GM04504 (cell line): ENCODE measurements at regions not wholly inside any gene's neighbourhood (a gene's known extent, or its start where the extent isn't known, plus 50 kb on each side); places are given as distances from the start of the nearest gene placed in this dataset.
A peak's percentile ranks its signal among the peaks of the same experiment; 100 is the strongest.
"Not testable (repeated sequence)": the region's sequence is repeated elsewhere in the genome, so short reads cannot be mapped to it uniquely, and the experiment has no call there.

Experiments
- DNase-seq: peaks from one replicate; pipeline ENCODE4 v3.0.0-alpha.2; 2012; ENCODE audit warnings: low read depth

DNA sequence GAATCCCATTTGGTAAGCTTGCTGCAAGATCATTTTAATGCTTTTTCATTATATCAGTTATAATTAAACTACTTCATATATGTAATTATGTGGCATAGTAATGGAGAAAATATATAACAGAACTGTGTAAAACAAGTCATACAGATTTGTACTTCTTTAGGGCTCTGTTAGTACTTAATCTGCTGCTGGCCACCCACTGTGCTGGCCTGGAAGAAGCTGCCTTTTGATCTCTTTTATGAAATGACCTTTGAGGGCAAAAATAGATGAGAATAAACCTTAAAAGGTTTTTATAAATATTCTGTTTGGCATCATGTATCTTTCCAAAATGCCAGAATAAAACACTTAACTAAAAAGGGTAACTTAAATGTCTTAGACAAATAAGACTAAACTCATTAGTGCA, 262.9 kb downstream of the ZIC1 start:
- DNase-seq, result no peak

GRCh38 chr3:147672436-147672835, 263.3 kb downstream of the ZIC1 start:
- no peak for DNase-seq

DNA sequence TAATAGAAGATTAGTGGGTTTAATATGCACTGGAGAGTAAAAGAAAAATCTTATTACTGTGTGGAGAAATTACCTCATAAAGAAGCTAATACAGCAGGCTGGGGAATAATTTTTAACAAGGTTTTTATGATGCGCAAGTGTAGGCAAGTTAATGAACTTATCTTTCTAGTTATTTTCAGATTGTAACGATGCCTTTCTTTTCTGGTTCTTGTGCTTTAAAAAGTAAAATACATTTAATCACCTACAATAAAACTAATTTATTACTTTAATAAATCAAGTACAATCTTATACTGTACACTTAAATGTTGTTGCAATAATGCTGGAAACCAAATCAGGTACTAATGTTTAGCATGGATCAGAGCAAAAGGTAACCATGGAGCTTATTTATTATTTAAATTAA, 266.6 kb downstream of the ZIC1 start:
- no peak for DNase-seq

GRCh38 chr3:147680837-147681483, 271.8 kb downstream of the ZIC1 start:
- no peak for DNase-seq

GRCh38 chr3:147688868-147689267, 279.7 kb downstream of the ZIC1 start:
- no peak for DNase-seq

DNA sequence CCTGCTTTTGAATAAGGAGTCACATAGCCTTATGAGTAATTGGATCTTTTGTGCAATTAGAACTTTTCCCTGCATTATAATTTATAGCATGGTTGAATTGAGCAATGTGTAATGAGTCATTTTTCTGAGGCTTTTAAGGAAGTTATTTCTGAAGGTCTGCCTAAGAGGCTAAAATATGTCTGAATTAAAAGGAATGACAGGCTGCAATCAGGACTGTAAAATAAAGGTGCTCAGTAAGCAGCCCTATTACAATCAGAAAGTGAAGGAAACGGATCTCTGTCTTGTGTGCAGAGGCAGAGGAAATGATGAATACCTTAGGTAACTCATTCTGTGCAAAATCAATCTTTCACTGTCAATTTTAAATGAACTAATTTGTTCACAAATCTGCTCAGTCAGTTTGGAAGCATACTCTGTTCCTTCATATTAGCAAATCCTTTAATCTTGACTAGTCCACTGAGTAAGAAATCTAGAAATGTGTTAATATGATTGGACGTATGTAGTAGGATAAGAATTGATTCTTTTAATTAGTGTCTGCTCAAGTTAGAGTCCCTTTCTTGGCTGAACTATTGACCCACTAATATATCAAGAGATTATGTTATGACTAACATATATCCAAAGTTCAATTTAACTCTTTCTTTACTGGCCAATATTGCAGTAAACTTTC, 290.1 kb downstream of the ZIC1 start:
- peak; percentile 51 for DNase-seq

- DNase-seq, result peak; percentile 35
Measured at GRCh38 chr3:147701195-147701594, 292.0 kb downstream of the ZIC1 start.

- no peak for DNase-seq
Measured at GRCh38 chr3:147702509-147702908, 293.3 kb downstream of the ZIC1 start.

GRCh38 chr3:147705651-147706051, 296.5 kb downstream of the ZIC1 start:
- no peak for DNase-seq

DNA sequence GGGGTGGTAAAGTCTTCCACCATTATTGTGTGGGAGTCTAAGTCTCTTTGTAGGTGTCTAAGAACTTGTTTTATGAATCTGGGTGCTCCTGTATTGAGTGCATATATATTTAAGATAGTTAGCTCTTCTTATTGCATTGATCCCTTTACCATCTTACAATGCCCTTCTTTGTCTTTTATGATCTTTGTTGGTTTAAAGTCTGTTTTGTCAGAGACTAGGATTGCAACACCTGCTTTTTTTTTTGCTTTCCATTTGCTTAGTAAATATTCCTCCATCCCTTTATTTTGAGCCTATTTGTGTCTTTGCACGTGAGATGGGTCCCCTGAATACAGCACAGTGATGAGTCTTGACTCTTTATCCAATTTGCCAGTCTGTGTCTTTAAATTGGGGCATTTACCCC, 301.6 kb downstream of the ZIC1 start:
- not testable (repeated sequence) for DNase-seq

DNA sequence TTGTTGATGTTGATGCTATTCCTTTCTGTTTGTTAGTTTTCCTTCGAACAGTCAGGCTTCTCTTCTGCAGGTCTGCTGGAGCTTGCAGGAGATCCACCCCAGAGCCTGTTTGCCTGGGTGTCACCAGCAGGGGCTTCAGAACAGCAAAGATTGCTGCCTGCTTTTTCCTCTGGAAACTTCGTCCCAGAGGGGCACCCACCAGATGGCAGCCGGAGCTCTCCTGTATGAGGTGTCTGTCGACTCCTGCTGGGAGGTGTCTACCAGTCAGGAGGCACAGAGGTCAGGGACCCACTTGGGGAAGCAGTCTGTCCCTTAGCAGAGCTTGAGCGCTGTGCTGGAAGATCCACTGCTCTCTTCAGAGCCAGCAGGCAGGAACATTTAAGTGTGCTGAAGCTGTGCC, 303.2 kb downstream of the ZIC1 start:
- no peak for DNase-seq

- DNase-seq, result not testable (repeated sequence)
Measured at GRCh38 chr3:147712758-147713157, 303.6 kb downstream of the ZIC1 start.

DNA sequence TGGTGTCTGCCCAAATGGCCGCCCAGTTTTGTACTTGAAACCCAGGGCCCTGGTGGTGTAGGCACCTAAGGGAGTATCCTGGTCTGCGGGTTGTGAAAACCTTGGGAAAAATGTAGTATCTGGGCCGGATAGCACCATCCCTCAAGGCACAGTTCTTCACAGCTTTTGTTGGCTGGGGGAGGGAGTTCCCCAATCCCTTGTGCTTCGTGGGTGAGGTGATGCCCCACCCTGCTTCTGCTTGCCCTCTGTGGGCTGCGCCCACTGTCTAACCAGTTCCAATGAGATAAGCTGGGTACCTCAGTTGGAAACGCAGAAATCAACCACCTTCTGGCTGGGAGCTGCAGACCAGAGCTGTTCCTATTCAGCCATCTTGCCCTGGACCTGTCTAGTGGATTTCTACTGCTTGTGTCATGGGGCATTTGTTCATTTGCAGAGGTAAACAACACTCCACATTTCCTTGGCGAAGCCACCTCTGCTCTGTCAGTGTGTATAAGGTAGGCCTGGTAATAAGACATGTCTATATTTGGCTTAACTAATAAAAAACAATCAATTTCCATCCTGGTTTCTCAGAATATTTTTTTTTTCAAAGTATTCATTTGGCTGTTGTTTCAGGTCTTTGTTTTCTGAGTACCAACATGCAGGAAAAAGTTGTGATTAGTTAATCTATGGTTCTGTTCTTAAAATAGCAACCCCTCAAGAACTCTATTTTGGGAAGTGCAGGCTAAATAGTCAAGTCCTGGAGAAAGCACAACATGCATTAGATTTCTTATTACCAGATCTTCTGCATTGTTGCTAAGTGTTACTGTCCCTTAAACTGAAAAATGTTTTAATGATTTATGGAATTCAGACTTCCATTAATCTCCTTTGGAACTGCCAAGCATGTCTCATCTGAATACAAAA, 304.3 kb downstream of the ZIC1 start:
- DNase-seq, result no peak

DNA sequence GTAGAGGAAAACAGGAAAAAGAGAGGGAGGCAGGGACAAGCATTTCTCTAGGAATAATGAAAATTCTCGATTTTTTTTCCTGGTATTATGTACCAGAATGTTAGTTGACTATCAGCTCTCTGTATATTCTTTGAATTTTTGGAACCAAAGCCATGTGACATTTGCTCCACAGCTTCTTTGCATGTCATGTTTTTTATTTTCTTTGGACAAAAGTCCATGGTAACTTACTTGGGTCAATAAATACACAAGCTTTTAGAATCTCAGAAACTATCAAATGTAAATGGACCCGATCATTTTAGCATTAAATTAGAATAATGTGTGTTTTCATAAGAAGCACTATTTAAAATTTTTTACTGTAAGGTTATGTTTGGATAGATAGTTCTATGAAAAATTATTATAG, 320.5 kb downstream of the ZIC1 start:
- no peak for DNase-seq

GRCh38 chr3:147730284-147730683, 321.1 kb downstream of the ZIC1 start:
- DNase-seq, result no peak

DNA sequence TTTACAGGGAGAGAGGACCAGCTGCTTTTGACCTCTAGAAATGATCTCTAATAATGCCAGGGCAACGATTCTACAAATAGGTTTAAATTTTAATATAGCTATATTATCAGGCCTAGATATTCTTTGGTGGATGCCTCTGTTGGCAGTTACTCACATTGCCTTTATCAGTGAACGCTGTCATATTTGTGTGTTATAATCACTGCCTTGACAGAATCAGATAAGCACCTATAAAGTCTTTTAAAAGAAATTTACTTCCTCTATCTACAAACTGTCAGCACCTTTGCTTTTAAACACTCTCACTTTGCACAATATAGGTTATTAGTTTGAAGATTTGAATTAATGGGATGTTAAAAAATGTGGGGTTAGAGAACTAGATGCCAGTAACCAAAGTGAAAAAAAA, 324.1 kb downstream of the ZIC1 start:
- DNase-seq, result no peak

- no peak for DNase-seq
Measured at GRCh38 chr3:147735616-147736015, 326.5 kb downstream of the ZIC1 start.

GRCh38 chr3:147736226-147736625, 327.1 kb downstream of the ZIC1 start:
- no peak for DNase-seq

- DNase-seq, result no peak
Measured at GRCh38 chr3:147737376-147737775, 328.2 kb downstream of the ZIC1 start.

GRCh38 chr3:147740928-147741327, 331.8 kb downstream of the ZIC1 start:
- no peak for DNase-seq

DNA sequence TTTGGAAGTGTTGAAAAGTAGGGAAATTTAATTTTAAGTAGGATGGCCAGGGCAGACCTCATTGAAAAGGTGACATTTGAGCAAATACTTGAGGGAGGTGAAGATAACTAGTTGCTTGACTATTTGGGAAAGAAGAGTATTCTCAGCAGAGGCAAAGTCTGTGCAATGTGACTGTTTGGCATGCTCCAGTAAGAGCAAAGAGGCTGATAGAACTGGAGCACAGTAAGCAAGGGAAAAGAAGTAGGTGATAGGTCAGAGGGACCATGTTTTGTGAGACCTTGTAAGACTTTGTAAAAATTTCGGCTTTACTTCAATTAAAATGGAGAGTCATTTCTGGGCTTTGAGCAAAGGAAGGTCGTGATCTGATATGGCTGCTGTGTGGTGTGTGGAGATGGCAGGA, 335.8 kb downstream of the ZIC1 start:
- DNase-seq, result no peak

- no peak for DNase-seq
Measured at GRCh38 chr3:147755310-147755709, 346.1 kb downstream of the ZIC1 start.

DNA sequence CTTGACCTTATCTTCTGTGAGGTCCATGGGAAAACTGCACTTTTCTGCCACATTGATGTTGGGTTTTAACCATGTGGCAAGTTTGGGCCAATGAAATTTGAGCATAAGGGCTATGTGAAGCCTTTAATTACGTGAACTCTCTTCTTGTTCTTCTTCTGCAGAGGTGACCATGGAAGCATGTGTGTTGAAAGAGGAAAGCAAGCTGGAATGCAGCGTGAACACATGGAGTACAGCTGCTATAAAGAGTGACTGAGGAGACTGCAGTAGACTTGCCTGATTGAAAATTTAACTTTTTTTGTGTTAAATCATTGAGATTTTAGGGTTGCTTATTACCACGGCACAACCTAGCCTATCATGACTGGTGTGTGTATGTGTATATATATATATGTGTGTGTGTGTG, 347.3 kb downstream of the ZIC1 start:
- DNase-seq, result no peak
